NCI-H187 treated with DMSO at 0.1 percent for 48 hours (cell line): ENCODE measurements at regions not wholly inside any gene's neighbourhood (a gene's known extent, or its start where the extent isn't known, plus 50 kb on each side); places are given as distances from the start of the nearest gene placed in this dataset.

ENCODE experiments used
- DNase-seq: peaks from one replicate; lab custom pipeline; 2025; lab: John Stamatoyannopoulos, UW

DNA sequence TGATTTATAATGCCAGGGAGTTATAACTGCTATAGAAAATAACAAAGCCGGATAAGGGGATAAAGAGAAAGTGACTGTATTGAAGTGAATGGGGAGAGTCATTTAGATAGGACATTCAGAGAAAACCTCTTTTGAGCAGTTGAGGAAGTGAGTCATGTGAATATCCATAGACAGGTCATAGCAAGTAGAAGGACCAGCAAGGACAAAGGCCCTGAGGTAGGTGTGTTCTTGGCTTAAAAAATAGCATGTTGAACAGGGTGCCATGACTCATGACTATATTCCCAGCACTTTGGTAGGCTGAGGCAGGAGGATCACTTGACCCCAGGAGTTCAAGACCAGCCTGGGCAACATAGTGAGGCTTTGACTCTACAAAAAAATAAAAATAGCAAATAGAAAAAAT, 51.5 kb upstream of the RAP1B start:
- no peak for DNase-seq

DNA sequence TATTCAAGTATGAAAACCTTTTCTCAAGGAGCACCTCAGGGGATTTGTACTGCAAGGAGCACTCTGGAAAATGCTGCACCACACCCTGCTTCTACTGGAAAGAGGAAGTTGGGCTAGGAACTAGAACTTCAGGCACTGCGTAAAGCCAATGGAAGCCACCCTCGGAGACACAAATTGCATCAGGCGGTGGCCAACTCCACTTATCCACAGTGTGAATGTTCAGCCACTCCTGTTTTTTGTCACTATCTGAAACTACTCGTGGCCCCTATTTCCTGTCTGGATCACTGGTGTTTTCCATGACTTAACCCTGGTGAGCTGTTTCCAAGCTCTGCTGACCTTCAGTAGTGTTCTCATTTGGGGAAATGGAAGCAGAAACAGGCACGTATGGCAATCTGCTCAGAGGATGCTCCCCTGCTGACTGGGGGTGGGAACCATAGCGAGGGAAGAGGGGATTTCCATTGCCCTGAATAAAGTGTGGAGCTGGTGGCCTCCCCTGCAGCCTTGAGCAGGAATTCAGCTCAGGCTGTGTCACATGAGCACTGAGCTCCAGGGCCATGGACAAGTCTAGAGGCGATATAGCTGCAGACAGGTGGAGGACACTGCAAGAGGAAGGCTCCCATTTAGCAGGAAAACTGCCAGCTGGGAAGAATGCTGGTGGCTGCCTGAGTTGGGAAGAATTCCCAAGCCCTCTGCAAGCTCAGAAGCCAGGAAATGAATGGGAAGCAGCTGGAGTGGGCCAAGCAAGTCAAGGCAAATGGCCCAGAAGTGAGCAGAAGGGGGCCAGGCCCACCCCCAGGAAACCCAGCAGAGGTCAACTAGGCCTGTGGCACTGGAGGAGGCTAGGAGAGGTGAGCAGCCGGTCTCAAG, 50.5 kb upstream of the RAP1B start:
- DNase-seq = no peak

DNA sequence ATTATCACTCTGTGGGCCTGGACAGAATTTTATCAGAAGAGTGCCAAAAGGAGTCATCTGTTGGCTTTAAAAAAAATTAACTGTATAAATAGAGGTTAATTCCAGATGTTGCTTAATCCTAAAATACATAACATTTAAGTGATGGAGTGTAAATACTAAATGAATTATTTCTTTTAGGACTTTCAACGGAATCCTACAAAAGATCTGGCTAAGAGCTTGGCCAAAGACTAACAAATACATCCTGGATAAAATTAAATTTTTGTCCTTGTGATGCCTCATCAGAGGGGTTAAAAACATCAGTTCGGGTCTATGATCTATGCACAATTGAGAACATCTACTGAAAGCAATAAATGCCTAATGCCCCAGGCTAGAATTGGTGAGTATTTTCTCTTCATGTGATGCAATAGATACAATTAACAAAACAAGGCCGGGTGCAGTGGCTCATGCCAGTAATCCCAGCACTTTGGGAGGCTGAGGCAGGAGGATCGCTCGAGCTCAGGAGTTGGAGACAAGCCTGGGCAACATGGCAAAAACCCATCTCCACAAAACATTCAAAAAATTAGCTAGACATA, 49.8 kb upstream of the RAP1B start:
- DNase-seq = no peak
